Fibroblast of skin of scalp (primary cell): ENCODE measurements at regions not wholly inside any gene's neighbourhood (a gene's known extent, or its start where the extent isn't known, plus 50 kb on each side); places are given as distances from the start of the nearest gene placed in this dataset.
"Not testable (repeated sequence)": the region's sequence is repeated elsewhere in the genome, so short reads cannot be mapped to it uniquely, and the experiment has no call there.

Experiments used
- DNase-seq: peaks from one replicate; pipeline ENCODE4 v3.0.0-alpha.2; 2013

GRCh38 chr18:2192562-2192961 lies 378.7 kb downstream of the METTL4 start:
- no peak for DNase-seq

GRCh38 chr18:2197946-2198345 lies 373.4 kb downstream of the METTL4 start:
- DNase-seq, result no peak

- DNase-seq, result no peak
Measured at GRCh38 chr18:2199060-2199459, 372.2 kb downstream of the METTL4 start.

- DNase-seq, result no peak
Measured at GRCh38 chr18:2201036-2201600, 370.2 kb downstream of the METTL4 start.

GRCh38 chr18:2204736-2205135 lies 366.6 kb downstream of the METTL4 start:
- no peak for DNase-seq

GRCh38 chr18:2207294-2207693 lies 364.0 kb downstream of the METTL4 start:
- DNase-seq, result no peak

GRCh38 chr18:2212598-2213205 lies 358.6 kb downstream of the METTL4 start:
- DNase-seq, result no peak

GRCh38 chr18:2213905-2214304 lies 357.4 kb downstream of the METTL4 start:
- no peak for DNase-seq

- no peak for DNase-seq
Measured at GRCh38 chr18:2217356-2217755, 353.9 kb downstream of the METTL4 start.

GRCh38 chr18:2218101-2218500 lies 353.2 kb downstream of the METTL4 start:
- DNase-seq, result no peak

- no peak for DNase-seq
Measured at GRCh38 chr18:2219706-2220105, 351.6 kb downstream of the METTL4 start.

- DNase-seq, result no peak
Measured at GRCh38 chr18:2222270-2223185, 348.8 kb downstream of the METTL4 start.

GRCh38 chr18:2223449-2223848 lies 347.9 kb downstream of the METTL4 start:
- DNase-seq, result peak; percentile 14

GRCh38 chr18:2223849-2224248 lies 347.5 kb downstream of the METTL4 start:
- peak; percentile 22 for DNase-seq

- no peak for DNase-seq
Measured at GRCh38 chr18:2236232-2236631, 335.1 kb downstream of the METTL4 start.

- DNase-seq, result no peak
Measured at GRCh38 chr18:2237706-2238105, 333.6 kb downstream of the METTL4 start.

GRCh38 chr18:2240311-2240705 lies 331.0 kb downstream of the METTL4 start:
- peak; percentile 46 for DNase-seq

- no peak for DNase-seq
Measured at GRCh38 chr18:2244641-2245040, 326.7 kb downstream of the METTL4 start.

- DNase-seq, result not testable (repeated sequence)
Measured at GRCh38 chr18:2247101-2247500, 324.2 kb downstream of the METTL4 start.

GRCh38 chr18:2254977-2255376 lies 316.3 kb downstream of the METTL4 start:
- no peak for DNase-seq

GRCh38 chr18:2256577-2256976 lies 314.7 kb downstream of the METTL4 start:
- DNase-seq, result no peak

GRCh38 chr18:2258954-2259353 lies 312.4 kb downstream of the METTL4 start:
- no peak for DNase-seq

GRCh38 chr18:2263303-2263890 lies 307.9 kb downstream of the METTL4 start:
- DNase-seq, result no peak
